ENCODE measurements at regions not wholly inside any gene's neighbourhood (a gene's known extent, or its start where the extent isn't known, plus 50 kb on each side); places are given as distances from the start of the nearest gene placed in this dataset.
"Not testable (repeated sequence)": the region's sequence is repeated elsewhere in the genome, so short reads cannot be mapped to it uniquely, and the experiment has no call there.

DNA sequence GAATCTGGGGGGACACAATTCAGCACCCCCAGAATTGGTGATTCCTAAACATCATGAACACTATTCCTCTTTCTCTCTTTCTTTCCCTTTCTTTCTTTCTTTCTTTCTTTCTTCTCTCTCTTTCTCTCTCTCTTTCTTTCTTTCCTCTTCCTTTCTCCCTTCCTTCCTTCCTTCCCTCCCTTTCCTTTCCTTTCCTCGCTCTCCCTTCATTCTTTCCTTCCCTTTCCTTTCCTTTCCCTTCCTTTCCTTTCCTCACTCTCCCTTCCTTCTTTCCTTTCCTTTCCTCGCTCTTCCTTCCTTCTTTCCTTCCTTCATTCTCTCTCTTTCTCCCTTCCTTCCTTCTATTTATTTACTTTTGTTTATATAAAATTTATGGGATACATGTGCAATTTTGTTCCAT, 2616.6 kb upstream of the DEFB115 start:
- H3K4me1 ChIP-seq (ENCODE audit: control insufficient read depth in 2 of 2, insufficient read depth in 2 of 2, low read length in 2 of 2); ATAC-seq (ENCODE audit: low read depth); H3K79me2 ChIP-seq (ENCODE audit: control insufficient read depth, insufficient read depth, low read length); H3K27ac Mint-ChIP-seq; H3K4me2 ChIP-seq (replicated peaks; ENCODE audit: low read depth, low read length, poor library complexity, severe bottlenecking); H3K9ac ChIP-seq (ENCODE audit: low read length); H3K9me3 ChIP-seq (ENCODE audit: control extremely low read depth in 1 of 3, control insufficient read depth in 2 of 3, insufficient read depth in 1 of 3, low read length in 2 of 3); POLR2A ChIA-PET; H3K4me3 ChIP-seq (ENCODE audit: control extremely low read depth in 1 of 5, extremely low read depth in 1 of 5, insufficient read depth in 1 of 5, low read depth in 2 of 5, low read length in 4 of 5); H4K20me1 ChIP-seq (ENCODE audit: control insufficient read depth, insufficient read depth, low read length, poor library complexity, severe bottlenecking); intact Hi-C loops (cut with micrococcal nuclease); H3K27me3 ChIP-seq (replicated peaks in 1 of 4; ENCODE audit: control extremely low read depth in 1 of 4, control insufficient read depth in 3 of 4, insufficient read depth in 4 of 4, low read length in 3 of 4); H2AFZ ChIP-seq (ENCODE audit: insufficient read depth, low read depth, low read length, poor library complexity, severe bottlenecking); H3K9me3 Mint-ChIP-seq (ENCODE audit: insufficient read depth); DNase-seq; H3K27ac ChIP-seq (ENCODE audit: low read length in 2 of 2); H3K36me3 ChIP-seq (replicated peaks in 1 of 2; ENCODE audit: control extremely low read depth in 1 of 2, control insufficient read depth in 1 of 2, extremely low read depth in 1 of 2, insufficient read depth in 2 of 2, low read length in 1 of 2); H3K4me3 Mint-ChIP-seq; CTCF ChIA-PET; H3K27me3 Mint-ChIP-seq; H3K4me1 Mint-ChIP-seq: not testable (repeated sequence)
- WGBS (ENCODE audit: insufficient coverage): 48% methylated on average over 2 of the region's 2 CpGs

Data from B cell (primary cell).